WTC11 (cell line): ENCODE measurements at regions not wholly inside any gene's neighbourhood (a gene's known extent, or its start where the extent isn't known, plus 50 kb on each side); places are given as distances from the start of the nearest gene placed in this dataset.

ENCODE experiments used
- ATAC-seq: fragments of 200-7000 bp; cut with Tn5 transposase; 2 replicates; pipeline ENCODE4 v1.10.0; 2021; ENCODE audit warnings: mild to moderate bottlenecking, moderate library complexity
- CTCF ChIA-PET: fragments of 300-600 bp; sonication (Branson Sonifier 250); formaldehyde crosslinking; loops from one replicate; lab custom pipeline; 2021; ENCODE audit warnings: antibody characterized with exemption; lab: Charles Lee
- POLR2A ChIA-PET: fragments of 350-600 bp; sonication (Branson Sonifier 250); formaldehyde crosslinking; loops from one replicate; lab custom pipeline; 2021; ENCODE audit warnings: antibody characterized with exemption; lab: Charles Lee
- DNase-seq: peaks from one replicate; pipeline ENCODE4 v3.0.0; 2021; ENCODE audit warnings: low spot score
- H3K27ac Mint-ChIP-seq: 2 replicates; pipeline ENCODE4 v1.8.0; 2021; ENCODE audit warnings: mixed read lengths
- H3K27me3 Mint-ChIP-seq: 2 replicates; pipeline ENCODE4 v1.8.0; 2021; ENCODE audit warnings: low read depth, mild to moderate bottlenecking, moderate library complexity, mixed read lengths
- H3K36me3 Mint-ChIP-seq: 2 replicates; pipeline ENCODE4 v1.8.0; 2021; ENCODE audit warnings: mixed read lengths
- H3K4me1 Mint-ChIP-seq: 2 replicates; pipeline ENCODE4 v1.8.0; 2022; ENCODE audit warnings: mixed read lengths
- H3K4me3 Mint-ChIP-seq: 2 replicates; pipeline ENCODE4 v1.8.0; 2021; ENCODE audit warnings: mild to moderate bottlenecking, moderate library complexity, mixed read lengths
- H3K9me3 Mint-ChIP-seq: 2 replicates; pipeline ENCODE4 v1.8.0; 2021; ENCODE audit warnings: mixed read lengths
- ARID4B ChIP-seq: sonication (generic); formaldehyde crosslinking; IDR thresholded peaks from 2 replicates; pipeline ENCODE4 v1.8.0; 2023; ENCODE audit warnings: missing genetic modification reagents, mild to moderate bottlenecking, borderline replicate concordance
- ATF6 ChIP-seq: sonication (generic); formaldehyde crosslinking; IDR thresholded peaks from 2 replicates; pipeline ENCODE4 v1.8.1; 2023; ENCODE audit warnings: mild to moderate bottlenecking, missing genetic modification reagents
- ERG ChIP-seq: fragments of 250-450 bp; sonication (Bioruptor Pico); IDR thresholded peaks from 2 replicates; pipeline ENCODE4 v1.8.0; 2021; ENCODE audit warnings: mild to moderate bottlenecking
- FOXJ3 ChIP-seq: sonication (generic); formaldehyde crosslinking; IDR thresholded peaks from 2 replicates; pipeline ENCODE4 v1.9.0; 2021; ENCODE audit warnings: missing genetic modification reagents, mild to moderate bottlenecking, borderline replicate concordance
- GABPB1 ChIP-seq: sonication (generic); formaldehyde crosslinking; IDR thresholded peaks from 2 replicates; pipeline ENCODE4 v1.8.1; 2023; ENCODE audit warnings: mild to moderate bottlenecking, missing genetic modification reagents
- GTF2I ChIP-seq: fragments of 250-450 bp; sonication (Bioruptor Pico); conservative IDR thresholded peaks from 2 replicates; pipeline ENCODE4 v1.4.0; 2021; ENCODE audit warnings: mild to moderate bottlenecking
- JUN ChIP-seq: sonication (generic); formaldehyde crosslinking; IDR thresholded peaks from 2 replicates; pipeline ENCODE4 v1.8.0; 2023; ENCODE audit warnings: mild to moderate bottlenecking, missing genetic modification reagents
- MLX ChIP-seq: sonication (generic); formaldehyde crosslinking; IDR thresholded peaks from 2 replicates; pipeline ENCODE4 v1.8.1; 2023; ENCODE audit warnings: mild to moderate bottlenecking, missing genetic modification reagents, moderate library complexity
- NFATC4 ChIP-seq: fragments of 250-450 bp; sonication (Bioruptor Pico); IDR thresholded peaks from 2 replicates; pipeline ENCODE4 v1.9.0; 2021; ENCODE audit warnings: mild to moderate bottlenecking
- NFE2L1 ChIP-seq: sonication (generic); formaldehyde crosslinking; IDR thresholded peaks from 2 replicates; pipeline ENCODE4 v1.8.1; 2023; ENCODE audit warnings: missing genetic modification reagents
- TEAD1 ChIP-seq: sonication (generic); formaldehyde crosslinking; IDR thresholded peaks from 2 replicates; pipeline ENCODE4 v1.8.0; 2022; ENCODE audit warnings: mild to moderate bottlenecking, missing genetic modification reagents

- CTCF ChIA-PET = interaction anchor here (1.2 kb wide), 1 partner anchor 122 kb away, joined by 4 read pairs; no protein-coding TSS in a partner anchor
- POLR2A ChIA-PET = no interaction called here
- peaks cover 29% of the 10 kb centered on the region for H3K4me1 Mint-ChIP-seq
- 0 out of 2 replicates have a peak, but pooled peaks cover 3% of the 10 kb centered on the region for H3K36me3 Mint-ChIP-seq
- no peak for TF ChIP-seq ATF6
- no peak for TF ChIP-seq JUN (CRISPR knock-in tag)
- TF ChIP-seq NFATC4 (CRISPR knock-in tag) = no peak
- TF ChIP-seq FOXJ3 (CRISPR knock-in tag) = no peak
- no peak for TF ChIP-seq GABPB1
- TF ChIP-seq ARID4B (CRISPR knock-in tag) = no peak
- TF ChIP-seq GTF2I (CRISPR knock-in tag) = no peak
- no peak for TF ChIP-seq NFE2L1 (CRISPR knock-in tag)
- no peak for TF ChIP-seq ERG (CRISPR knock-in tag)
- no peak for TF ChIP-seq TEAD1
- ATAC-seq (no peak), DNase-seq (no peak)
- H3K27me3 Mint-ChIP-seq = no peaks in the 10 kb centered on the region; the same call in 1 of the 2 replicates
- H3K27ac Mint-ChIP-seq = no peak overlapping the region
- H3K9me3 Mint-ChIP-seq = peaks cover 7% of the 10 kb centered on the region
- no peak overlapping the region for H3K4me3 Mint-ChIP-seq
These were observed 84.0 kb downstream of the NEUROD6 start for GRCh38 chr7:31256506-31256905.

- ChIA-PET POLR2A (no interaction called here), CTCF (interaction anchor here (0.6 to 1.9 kb wide), 2 partner anchors 62 to 81 kb away, joined by 3 to 8 read pairs; no protein-coding TSS in a partner anchor)
- H3K36me3 Mint-ChIP-seq = 0 out of 2 replicates have a peak, but pooled peaks cover 3% of the 10 kb centered on the region
- H3K4me1 Mint-ChIP-seq = peaks cover 28% of the 10 kb centered on the region
- no peak overlapping the region for H3K27ac Mint-ChIP-seq
- no peak overlapping the region for H3K4me3 Mint-ChIP-seq
- ATAC-seq (no peak), DNase-seq (no peak)
- TF ChIP-seq MLX (CRISPR knock-in tag) = no peak
- no peak for TF ChIP-seq ARID4B (CRISPR knock-in tag)
- no peaks in the 10 kb centered on the region; the same call in 1 of the 2 replicates for H3K27me3 Mint-ChIP-seq
- H3K9me3 Mint-ChIP-seq = peaks cover 7% of the 10 kb centered on the region
These were observed 85.6 kb downstream of the NEUROD6 start for GRCh38 chr7:31254926-31255325.
